HG02852 (cell line): ENCODE measurements at regions not wholly inside any gene's neighbourhood (a gene's known extent, or its start where the extent isn't known, plus 50 kb on each side); places are given as distances from the start of the nearest gene placed in this dataset.

Experiments
- ATAC-seq: cut with Tn5 transposase; IDR thresholded peaks from one replicate; pipeline ENCODE4 v1.9.1; 2021; ENCODE audit warnings: mild to moderate bottlenecking, moderate library complexity; ENCODE audit not compliant: unreplicated experiment

DNA sequence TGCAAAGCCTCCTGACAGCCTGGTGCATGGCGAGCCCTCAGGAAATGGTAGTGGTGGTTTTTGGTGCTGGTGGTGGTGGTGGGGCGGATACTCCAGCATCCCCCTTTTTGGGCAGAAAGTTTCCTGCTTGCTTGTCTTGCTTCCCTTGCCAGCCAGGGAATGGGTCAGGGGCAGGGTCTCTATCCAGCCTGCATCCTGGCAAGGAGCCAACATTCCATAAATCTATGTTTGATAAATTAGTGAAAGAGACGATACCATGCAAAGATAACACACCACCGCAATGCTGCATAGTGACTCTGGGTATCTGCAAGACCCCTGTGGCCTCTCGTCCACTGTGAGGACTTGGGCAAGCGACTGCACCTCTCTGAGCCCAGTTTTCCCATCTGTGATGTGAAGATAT is 246.2 kb downstream of the LRFN2 start:
- no peak for ATAC-seq

DNA sequence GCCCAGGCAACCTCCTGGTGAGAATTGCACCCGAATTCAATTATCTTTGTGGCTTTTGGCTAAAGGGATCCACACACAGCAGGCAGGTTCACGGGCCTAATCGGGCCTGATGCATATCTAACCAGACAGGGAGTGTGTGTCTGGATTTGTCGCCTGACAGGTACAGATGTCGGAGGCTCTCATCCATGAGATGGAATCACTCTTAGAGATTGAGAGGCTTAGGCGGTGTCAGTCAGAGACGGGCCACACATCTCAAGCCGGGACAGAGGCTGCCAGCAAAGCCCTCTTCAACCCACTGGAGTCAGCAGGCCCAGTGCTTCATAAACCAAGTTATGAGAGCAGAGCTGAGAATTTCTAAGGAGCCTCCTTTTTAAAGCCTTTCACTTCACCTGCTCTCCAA is 247.0 kb downstream of the LRFN2 start:
- ATAC-seq: no peak

DNA sequence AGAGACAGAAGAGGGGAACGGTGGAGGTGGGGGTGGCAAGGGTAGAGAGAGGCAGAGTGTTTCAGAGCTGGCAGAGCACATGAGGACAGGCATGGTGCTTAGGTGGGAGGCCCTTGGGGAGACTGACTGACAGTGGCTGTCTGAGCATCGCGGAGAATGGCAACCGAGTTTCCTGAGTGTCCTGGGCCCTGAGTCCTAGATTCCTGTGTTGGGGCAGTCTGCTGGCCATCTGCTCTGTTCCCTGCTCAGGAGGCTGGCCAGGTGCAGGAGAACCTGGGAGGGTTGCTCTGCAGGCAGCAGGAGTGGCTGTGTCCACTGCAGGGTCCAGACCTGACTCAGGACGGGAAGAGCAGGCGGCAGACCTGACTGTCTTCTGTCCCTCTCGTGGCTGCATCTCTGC is 248.9 kb downstream of the LRFN2 start:
- ATAC-seq: no peak

DNA sequence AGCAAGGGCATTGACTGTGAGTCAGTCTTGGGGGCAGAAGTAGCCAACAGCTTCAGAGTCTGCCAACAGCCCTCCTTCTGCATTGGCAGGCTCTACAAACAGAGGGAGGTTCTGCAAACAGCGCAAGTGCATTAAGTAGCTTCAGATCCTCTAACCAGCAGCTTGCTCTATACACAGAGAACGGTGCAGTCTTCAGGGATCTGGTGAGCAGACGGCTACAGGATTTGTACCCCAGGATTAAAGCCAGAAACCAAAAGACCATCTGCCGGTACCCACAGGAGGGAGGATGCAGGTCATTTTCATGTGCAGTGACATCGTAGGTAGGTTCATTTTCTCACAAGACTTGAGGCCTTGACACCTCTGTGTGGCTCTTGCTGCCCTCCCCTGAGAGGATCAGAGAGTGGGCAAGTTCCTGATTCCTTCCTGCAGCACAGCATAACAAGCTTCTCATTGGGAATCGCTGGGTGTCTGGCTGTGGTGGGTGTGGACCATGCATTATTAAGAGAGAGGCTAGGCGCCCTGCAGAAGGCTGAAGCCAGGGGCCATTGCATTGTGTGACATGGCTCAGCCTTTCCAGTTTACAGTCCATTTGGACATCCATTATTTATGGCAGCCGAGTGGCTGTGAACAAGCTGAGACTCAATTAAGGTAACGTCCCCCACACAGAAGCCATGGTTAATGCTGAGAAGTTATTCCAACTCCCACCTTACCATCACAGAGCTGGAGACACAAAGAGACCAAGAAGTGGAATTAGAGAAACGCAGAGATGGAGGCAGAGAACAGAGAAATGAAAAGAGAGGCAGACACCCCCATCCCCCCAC is 250.0 kb downstream of the LRFN2 start:
- no peak for ATAC-seq

DNA sequence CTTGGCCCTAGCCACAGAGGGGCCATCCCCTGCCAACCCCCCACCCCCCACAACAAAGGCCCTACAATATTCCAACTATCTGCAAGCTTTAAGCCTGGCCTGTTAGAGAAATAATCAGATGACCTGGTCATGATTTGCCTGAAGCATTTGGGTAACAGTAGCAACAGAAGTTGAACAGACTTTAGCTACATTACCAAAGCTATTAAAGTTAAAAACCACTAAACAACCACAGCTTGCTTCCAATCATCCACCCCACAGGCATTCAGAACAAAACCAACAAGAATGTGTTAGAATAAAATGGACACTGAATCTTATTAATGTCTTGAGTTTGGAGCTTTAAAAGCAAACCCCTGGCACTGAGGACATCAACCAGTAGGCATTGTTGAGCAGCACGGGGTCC is 250.9 kb downstream of the LRFN2 start:
- no peak for ATAC-seq

DNA sequence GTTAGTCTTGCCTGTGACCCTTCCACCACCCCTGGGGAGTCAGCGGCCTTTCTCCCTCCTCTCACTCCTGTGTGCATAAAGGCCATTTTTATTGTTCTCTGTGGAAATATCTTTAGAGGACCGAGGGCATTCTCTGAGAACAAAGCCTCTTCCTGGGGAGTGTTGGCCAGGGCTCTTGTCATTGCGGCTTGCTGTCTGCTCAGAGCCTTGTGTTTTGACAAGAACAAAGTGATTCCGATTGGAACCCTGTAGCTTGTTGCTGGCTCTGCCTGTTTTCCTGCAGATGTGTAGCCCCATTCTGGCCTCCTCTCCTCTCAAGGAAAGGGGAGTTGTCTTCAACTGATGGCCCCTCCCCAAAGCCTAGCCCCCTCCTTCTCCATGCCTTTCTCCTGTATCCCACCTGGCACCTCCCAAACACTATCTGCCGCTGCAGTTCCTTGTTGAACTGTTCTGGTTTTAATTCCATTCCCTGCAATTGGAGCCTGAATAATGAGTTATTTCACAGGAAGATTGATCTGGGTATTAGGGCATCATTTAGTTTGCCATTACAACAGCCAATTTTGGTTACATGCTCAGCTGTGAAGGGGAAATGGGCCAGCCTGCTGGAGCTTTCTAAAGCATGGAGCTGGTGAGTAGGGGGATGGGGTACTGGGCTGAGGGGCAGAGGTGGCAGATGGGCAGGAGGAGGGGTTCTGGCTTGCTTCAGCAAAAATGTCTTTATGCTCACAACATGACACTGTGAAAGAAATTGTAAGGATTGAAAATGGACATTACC is 252.5 kb downstream of the LRFN2 start:
- ATAC-seq: no peak

DNA sequence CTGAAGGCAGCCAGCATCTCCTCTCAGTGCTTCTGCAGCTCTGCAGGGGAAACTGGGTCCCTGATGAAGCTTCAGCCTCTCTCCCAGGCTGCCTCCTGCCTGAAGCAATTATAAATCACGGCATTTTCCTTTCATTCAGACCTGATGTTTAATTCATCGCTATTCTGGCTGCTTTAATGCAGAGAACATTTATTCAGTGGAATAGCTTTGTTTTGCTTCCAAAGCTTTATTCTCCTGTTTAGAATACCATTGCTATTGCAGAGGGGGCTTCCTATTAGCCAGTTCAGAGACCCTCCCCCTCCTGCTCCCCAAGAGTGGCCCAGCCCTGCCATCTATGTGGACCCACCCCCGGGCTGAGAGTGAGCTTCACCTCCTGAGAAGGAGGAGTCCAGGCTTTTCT is 255.6 kb downstream of the LRFN2 start:
- no peak for ATAC-seq

DNA sequence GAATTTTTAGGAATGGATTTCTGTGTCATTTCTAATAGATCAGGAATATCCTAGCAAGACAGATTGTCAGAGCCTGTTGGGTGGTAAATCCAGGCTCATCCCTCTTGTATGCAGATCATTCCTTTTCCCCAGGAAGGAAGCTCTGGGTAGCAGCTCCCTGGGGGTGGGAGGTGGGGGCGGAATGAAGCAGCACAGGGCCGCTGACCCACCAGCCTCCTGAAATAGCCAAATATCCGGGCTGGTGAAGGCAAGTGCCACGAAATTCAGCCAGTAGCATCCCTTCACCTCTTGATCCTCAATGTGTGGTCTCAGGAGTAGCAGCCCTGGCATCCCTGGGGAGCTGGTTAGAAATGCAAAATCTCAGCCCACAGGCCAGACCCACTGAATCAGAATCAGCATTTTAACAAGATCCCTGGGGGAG is 256.9 kb downstream of the LRFN2 start:
- no peak for ATAC-seq

DNA sequence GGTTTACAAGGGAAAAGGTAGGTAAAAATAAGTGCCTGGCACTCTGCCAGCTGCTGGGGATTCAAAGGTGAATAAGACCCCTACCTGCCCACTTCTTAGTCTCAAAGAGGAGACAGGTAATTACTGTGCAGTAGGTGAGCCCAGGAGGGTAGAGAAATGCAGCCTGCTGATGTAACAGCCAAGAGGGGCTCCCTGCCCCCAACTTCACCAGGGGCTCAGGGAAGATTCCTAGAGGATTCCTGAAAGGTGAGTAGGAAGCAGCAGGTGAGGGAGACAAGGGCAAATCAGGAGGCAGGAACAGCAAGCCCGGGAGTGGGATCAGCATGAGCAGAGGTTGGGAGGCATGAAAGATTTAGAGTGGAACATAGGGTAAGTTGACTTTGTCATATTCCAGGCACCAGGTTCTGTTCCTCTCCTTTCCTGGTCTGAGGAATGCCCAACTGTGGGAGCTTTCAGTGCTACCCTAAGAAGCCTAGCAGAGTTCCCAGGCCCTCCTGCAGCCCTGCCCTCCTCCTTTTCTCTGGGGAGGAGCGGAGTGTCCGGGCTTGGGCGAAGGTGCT is 258.1 kb downstream of the LRFN2 start:
- ATAC-seq: no peak

DNA sequence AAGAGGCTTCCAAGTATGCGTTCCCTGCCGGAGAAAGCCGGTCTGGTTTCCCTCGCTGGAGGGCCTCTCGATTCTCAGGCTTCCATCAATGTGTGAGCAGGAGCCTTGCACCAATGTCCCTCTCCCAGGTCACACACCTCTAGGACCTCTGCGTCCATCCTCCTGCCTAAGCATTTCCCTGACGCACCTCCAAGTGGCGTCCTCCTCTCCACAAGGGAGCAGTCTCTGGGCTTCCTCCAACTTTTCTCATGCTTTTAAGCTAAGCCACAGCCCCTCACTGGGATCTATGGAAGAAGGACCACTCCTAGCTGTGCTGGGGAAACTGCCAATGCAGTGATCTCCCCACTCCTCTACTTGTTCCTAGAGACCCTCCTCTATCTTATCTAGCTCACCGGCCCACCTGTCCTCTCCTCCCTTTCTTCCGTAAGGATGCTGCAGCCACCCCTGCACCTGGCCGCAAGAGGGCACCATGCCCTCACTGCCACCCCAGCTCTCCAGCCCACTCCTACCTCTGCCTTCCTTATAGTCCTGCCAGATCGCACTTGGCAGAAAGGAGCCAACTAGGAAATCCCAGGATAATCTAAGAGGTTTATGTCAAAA is 258.7 kb downstream of the LRFN2 start:
- ATAC-seq: no peak

DNA sequence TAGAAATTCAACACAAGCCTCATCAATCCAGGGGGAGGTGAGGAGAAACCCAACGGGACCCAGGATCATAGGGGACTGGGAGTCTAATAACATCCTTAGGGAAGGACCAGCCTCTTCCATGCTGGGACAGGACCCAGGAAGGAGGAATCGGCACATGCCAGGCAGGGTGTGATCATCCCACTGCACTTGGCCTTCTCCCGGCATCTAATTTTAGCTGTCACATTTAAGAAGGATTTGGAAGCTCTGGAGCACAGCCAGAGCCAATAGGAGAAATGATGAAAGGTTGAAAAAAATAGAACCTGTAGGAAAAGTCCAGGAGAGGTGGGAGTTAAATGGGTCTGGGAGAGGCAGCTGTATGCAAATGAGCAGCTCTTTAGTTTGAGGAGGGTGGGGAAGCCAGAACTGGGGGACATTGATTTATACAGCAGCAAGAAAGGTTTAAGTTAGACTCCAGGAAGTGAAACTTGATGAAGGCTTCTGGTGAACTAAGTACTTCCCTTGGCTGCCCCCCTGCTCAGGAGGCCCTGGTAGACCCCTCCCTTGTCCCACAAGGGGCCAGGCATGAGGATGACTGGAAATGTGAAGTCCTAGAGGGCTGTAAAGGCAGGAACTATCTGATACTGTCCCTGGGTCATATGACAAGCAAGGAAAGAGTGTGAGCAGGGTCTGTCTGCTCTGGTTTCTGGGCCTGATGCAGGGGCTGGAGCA is 260.3 kb downstream of the LRFN2 start:
- no peak for ATAC-seq

DNA sequence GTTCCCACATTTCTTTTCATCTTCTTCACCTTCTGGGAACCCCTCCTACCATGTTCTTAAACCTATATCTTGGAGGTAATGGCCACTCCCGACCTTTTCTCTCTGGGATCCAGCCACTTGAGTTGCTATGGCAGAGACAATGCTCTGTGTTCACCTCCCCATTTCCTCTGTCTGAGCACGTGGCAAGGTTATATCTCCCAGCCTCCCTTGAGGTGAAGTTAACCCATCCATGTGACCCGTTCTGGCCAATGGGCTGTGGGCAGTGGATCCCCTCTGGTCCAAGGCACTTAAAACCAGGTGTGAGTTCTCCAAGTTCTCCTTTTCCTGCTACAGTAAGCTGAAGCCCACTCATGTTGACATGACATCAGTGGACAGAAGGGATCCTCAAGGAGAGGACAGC is 261.4 kb downstream of the LRFN2 start:
- ATAC-seq: no peak

DNA sequence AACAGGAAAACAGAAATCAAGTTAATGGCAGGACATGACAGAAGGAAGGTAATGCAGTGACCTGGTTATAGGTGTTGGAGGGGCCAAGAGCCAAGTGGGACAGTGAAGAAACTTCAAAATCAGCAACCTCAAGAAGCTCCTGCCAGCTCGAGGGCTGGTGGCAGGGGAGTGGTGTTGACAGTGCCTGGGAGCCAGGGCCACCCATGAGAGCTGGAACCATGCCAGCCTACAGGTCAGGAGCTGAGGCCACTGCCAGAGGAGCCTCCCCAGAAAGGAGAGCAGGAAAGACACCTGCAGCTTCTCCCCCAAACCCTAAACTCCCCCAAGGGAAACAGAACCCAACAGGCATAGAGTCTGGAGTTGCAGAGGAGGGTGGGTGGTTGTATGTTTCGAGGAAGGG is 262.1 kb downstream of the LRFN2 start:
- ATAC-seq: no peak

DNA sequence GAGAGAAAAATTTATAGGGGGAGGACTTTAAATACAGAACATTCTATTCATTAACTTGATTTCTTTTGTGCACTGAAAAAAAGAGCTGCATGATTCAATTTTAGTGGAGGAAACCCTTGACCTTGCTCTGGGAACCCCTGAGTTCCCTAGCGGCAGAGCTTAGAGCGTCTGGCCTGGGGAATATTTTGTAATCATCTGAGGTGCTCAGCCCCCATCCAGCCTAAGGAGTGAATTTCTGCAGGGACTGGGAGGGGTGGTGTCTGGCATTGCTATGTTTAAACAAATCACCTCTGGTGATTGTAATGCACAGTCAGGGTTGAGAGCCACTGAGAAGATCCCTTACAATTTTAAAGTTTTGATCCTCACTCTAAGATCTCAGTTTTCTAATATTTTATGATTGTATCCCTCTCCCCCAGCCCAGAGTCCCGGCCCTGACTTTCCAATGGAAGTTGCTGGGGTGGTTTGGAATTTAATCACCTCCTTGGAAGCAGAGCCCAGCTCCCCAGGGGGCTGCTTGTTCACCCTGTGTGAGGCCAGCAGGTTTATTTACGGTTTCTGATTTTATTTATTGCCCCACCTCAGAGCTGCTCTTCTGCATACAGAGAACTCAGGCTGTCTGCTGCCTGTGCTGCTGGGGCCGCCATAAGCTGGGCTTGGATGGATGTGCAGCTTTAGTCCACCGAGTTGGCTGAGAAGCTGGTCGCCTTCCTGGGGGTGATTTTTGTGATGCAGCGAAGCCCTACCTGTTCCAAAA is 263.1 kb downstream of the LRFN2 start:
- ATAC-seq: no peak

DNA sequence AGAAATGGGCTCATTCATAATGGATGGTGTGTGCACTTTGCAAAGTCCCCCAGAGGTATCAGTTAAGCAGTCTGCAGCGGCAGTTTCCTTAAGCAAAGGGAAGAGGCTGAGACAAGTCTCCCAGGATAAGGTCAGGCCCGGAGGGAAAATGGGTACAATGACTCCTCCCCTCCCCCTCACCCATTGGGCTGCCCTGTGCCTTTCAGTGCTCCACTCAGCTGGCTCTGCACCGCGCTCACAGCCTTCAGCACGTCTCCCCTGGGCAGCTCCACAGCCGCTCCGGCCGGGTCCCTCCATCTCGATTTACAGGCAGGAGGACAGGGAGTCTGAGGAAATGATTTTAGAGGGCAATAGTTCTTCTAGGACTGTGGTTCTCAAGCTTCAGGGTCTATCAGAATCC is 264.8 kb downstream of the LRFN2 start:
- ATAC-seq: no peak

DNA sequence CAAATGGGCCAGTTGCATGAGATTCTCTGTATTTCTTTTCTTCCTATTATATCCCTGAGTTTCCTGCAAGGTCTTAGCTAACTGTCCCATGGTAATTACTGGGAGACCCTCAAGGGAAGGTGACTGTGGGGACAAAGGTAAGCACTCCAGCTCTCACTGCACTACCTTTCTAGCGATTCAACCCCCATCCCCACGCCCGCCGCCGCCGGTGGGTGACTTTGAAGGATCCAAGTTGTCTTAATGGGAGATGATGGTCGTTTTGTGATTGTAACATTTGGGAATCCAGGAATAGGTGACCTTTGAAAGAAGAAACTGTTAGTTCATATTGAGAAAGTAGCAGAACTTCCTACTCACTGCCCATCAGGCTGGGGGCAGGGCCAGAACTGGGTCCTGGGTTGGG is 265.5 kb downstream of the LRFN2 start:
- no peak for ATAC-seq

DNA sequence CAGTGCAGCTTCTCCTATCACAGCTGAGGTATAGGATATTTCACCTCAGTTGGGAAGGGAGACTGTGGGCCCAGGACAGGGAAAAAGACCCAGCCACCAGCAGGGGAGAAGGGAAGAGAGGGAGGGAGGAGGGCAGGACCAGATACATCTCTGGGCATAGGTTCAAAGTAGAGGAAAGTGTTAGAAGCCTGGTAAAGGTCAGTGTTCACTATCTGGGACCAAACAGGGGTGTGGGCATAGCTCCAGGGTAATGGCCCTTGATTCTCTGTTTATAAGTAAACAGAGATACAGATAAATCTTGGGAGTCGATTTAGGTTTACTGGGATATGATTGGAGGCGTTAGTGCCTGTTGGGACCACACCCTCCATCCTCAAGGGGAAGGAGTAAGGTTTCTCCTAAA is 266.2 kb downstream of the LRFN2 start:
- ATAC-seq: no peak

DNA sequence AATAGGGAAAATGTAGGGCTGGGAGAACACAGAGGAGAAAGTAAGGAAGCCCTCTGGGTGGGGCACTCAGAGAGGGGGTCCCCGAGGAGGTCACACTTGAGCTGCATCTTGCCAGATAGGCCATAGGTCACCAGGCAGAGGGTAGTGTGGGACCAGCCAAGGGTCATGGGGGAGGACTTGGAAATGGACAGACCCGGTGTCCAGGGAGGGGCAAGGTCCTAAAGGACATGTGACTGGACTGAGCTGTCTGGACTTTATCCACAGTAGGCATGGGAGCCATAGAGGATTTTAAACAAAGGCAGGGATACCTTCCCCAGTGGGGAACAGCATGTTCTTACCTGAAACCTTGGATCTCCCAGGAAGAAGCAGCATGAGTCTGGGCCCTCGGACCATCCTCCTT is 266.7 kb downstream of the LRFN2 start:
- ATAC-seq: no peak

DNA sequence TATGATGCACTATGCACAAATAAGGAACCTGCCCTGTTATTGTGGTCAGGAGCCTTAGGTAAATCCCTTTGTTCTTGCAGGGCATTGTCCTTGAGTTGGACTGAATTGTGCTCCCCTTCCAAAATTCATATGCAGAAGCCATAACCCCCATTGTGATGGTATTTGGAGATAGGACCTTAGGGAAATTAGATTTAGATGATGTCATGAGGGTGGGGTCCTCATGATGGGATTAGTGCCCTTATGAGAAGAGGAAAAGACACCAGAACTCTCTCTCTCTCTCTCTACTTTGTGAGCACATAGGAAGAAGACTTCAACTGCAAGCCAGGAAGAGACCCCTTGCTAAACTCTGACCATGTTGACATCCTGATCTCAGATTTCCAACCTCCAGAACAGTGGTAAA is 268.0 kb downstream of the LRFN2 start:
- ATAC-seq: no peak

DNA sequence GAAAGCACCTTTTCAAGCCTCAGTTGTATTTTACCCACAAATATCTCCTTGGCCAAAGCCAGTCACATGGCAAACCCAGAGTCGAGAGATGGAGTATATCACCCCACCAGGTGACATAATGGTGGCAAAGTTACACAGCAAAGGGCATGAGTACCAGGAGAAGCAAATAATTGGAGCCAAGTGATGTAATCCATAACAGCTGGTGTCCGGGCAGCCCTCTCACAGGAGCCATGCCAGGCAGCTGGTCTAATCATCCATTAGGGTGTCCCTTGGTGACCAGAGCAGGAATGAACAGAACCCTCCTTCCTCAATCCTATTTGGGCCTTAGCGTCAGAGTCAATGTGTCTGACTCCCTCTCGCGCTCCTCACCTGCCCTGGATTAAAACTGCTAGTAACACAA is 272.1 kb downstream of the LRFN2 start:
- ATAC-seq: no peak
